ENCODE measurements at regions not wholly inside any gene's neighbourhood (a gene's known extent, or its start where the extent isn't known, plus 50 kb on each side); places are given as distances from the start of the nearest gene placed in this dataset.

GRCh38 chr5:68924481-68925145, 169.2 kb upstream of the SLC30A5 start:
- Histone ChIP-seq H2AFZ (ENCODE audit: low read depth, low read length, poor library complexity, severe bottlenecking) (no peak overlapping the region), H3K27me3 (ENCODE audit: insufficient read depth, low read length) (no peaks in the 10 kb centered on the region), H3K79me2 (ENCODE audit: insufficient read depth, low read length) (no peaks in the 10 kb centered on the region), H3K27ac (ENCODE audit: low read depth, low read length) (no peak overlapping the region), H4K20me1 (ENCODE audit: insufficient read depth) (no peaks in the 10 kb centered on the region), H3K4me1 (ENCODE audit: control insufficient read depth in 1 of 2, insufficient read depth in 2 of 2, low read length in 2 of 2) (no peaks in the 10 kb centered on the region), H3K9ac (ENCODE audit: low read length) (no peak overlapping the region), H3K4me3 (replicated peaks in 1 of 2; ENCODE audit: low read depth in 1 of 2, low read length in 2 of 2) (no peak overlapping the region), H3K4me2 (ENCODE audit: low read length) (no peak overlapping the region), H3K9me2 (ENCODE audit: insufficient read depth) (no peaks in the 10 kb centered on the region), H3K9me3 (ENCODE audit: control insufficient read depth in 1 of 2, insufficient read depth in 1 of 2, low read depth in 1 of 2, low read length in 2 of 2) (no peaks in the 10 kb centered on the region), H3K36me3 (ENCODE audit: control insufficient read depth in 1 of 2, insufficient read depth in 2 of 2, low read length in 2 of 2) (no peaks in the 10 kb centered on the region)
- RAD21 ChIA-PET (ENCODE audit: low non-redundant PET in 1 of 2, low total read pairs in 2 of 2, uncharacterized antibody in 2 of 2, unreplicated experiment in 2 of 2), result no interaction called here
- no TSS peak for BruUV-seq (replicated peaks)
- intact Hi-C loops (cut with micrococcal nuclease), result no loop called here
- ATAC-seq (no peak), DNase-seq (ENCODE audit: low read depth, low spot score) (no peak)
- POLR2A ChIA-PET, result no interaction called here
- TF ChIP-seq ELF1 (IDR thresholded peaks at IDR 0.05; ENCODE audit: borderline replicate concordance, low read depth), result no peak
- TF ChIP-seq, protein P1, sequence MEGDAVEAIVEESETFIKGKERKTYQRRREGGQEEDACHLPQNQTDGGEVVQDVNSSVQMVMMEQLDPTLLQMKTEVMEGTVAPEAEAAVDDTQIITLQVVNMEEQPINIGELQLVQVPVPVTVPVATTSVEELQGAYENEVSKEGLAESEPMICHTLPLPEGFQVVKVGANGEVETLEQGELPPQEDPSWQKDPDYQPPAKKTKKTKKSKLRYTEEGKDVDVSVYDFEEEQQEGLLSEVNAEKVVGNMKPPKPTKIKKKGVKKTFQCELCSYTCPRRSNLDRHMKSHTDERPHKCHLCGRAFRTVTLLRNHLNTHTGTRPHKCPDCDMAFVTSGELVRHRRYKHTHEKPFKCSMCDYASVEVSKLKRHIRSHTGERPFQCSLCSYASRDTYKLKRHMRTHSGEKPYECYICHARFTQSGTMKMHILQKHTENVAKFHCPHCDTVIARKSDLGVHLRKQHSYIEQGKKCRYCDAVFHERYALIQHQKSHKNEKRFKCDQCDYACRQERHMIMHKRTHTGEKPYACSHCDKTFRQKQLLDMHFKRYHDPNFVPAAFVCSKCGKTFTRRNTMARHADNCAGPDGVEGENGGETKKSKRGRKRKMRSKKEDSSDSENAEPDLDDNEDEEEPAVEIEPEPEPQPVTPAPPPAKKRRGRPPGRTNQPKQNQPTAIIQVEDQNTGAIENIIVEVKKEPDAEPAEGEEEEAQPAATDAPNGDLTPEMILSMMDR (IDR thresholded peaks at IDR 0.05 in 2 of 3, conservative IDR thresholded peaks at IDR 0.05 in 1 of 3; ENCODE audit: borderline replicate concordance in 1 of 3, insufficient read depth in 1 of 3, low read depth in 2 of 3, low read length in 2 of 3), result no peak
- TF ChIP-seq, protein P2, sequence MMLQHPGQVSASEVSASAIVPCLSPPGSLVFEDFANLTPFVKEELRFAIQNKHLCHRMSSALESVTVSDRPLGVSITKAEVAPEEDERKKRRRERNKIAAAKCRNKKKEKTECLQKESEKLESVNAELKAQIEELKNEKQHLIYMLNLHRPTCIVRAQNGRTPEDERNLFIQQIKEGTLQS (IDR thresholded peaks at IDR 0.05), result no peak
- TF ChIP-seq SRF (IDR thresholded peaks at IDR 0.05; ENCODE audit: low read depth), result no peak
- TF ChIP-seq ZNF274 (IDR thresholded peaks at IDR 0.05; ENCODE audit: low read depth, low read length), result no peak
- no peak for TF ChIP-seq TCF7L2 (IDR thresholded peaks at IDR 0.05; ENCODE audit: borderline replicate concordance, extremely low read depth, insufficient read depth, insufficient read length)
- no peak for TF ChIP-seq CBX3 (IDR thresholded peaks at IDR 0.05; ENCODE audit: low read depth)
- no peak for TF ChIP-seq ZFX (IDR thresholded peaks at IDR 0.05)
- TF ChIP-seq POLR2A (IDR thresholded peaks at IDR 0.05; ENCODE audit: borderline replicate concordance, extremely low read depth, insufficient read depth, insufficient read length), result no peak
- TF ChIP-seq CEBPB (IDR thresholded peaks at IDR 0.05; ENCODE audit: low read depth), result no peak
- TF ChIP-seq SP1 (IDR thresholded peaks at IDR 0.05; ENCODE audit: low read depth), result no peak
- no peak for TF ChIP-seq JUND (IDR thresholded peaks at IDR 0.05)
- TF ChIP-seq POLR2AphosphoS5 (IDR thresholded peaks at IDR 0.05; ENCODE audit: low read depth, low read length), result no peak
- TF ChIP-seq, protein P3, sequence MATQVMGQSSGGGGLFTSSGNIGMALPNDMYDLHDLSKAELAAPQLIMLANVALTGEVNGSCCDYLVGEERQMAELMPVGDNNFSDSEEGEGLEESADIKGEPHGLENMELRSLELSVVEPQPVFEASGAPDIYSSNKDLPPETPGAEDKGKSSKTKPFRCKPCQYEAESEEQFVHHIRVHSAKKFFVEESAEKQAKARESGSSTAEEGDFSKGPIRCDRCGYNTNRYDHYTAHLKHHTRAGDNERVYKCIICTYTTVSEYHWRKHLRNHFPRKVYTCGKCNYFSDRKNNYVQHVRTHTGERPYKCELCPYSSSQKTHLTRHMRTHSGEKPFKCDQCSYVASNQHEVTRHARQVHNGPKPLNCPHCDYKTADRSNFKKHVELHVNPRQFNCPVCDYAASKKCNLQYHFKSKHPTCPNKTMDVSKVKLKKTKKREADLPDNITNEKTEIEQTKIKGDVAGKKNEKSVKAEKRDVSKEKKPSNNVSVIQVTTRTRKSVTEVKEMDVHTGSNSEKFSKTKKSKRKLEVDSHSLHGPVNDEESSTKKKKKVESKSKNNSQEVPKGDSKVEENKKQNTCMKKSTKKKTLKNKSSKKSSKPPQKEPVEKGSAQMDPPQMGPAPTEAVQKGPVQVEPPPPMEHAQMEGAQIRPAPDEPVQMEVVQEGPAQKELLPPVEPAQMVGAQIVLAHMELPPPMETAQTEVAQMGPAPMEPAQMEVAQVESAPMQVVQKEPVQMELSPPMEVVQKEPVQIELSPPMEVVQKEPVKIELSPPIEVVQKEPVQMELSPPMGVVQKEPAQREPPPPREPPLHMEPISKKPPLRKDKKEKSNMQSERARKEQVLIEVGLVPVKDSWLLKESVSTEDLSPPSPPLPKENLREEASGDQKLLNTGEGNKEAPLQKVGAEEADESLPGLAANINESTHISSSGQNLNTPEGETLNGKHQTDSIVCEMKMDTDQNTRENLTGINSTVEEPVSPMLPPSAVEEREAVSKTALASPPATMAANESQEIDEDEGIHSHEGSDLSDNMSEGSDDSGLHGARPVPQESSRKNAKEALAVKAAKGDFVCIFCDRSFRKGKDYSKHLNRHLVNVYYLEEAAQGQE (IDR thresholded peaks at IDR 0.05; ENCODE audit: low read depth), result no peak
- TF ChIP-seq RAD21 (IDR thresholded peaks at IDR 0.05; ENCODE audit: low read depth), result no peak
- TF ChIP-seq EGR1 (IDR thresholded peaks at IDR 0.05; ENCODE audit: low read depth), result no peak
- no peak for TF ChIP-seq YY1 (IDR thresholded peaks at IDR 0.05; ENCODE audit: extremely low read depth, insufficient replicate concordance, low read depth, low read length)
- TF ChIP-seq ZBTB33 (IDR thresholded peaks at IDR 0.05; ENCODE audit: extremely low read depth, insufficient replicate concordance, low read length), result no peak
- TF ChIP-seq FOSL1 (IDR thresholded peaks at IDR 0.05; ENCODE audit: low read depth), result no peak
- CTCF ChIA-PET, result no interaction called here

Measured in HCT116 (cell line).